ENCODE measurements at regions not wholly inside any gene's neighbourhood (a gene's known extent, or its start where the extent isn't known, plus 50 kb on each side); places are given as distances from the start of the nearest gene placed in this dataset.

- Mint-ChIP-seq H3K4me3 (ENCODE audit: unreplicated experiment) (no peak overlapping the region), H3K27me3 (ENCODE audit: unreplicated experiment) (no peaks in the 10 kb centered on the region), H3K9me3 (ENCODE audit: unreplicated experiment) (no peaks in the 10 kb centered on the region), H3K27ac (ENCODE audit: unreplicated experiment) (no peak overlapping the region), H3K4me1 (ENCODE audit: unreplicated experiment) (peaks cover 19% of the 10 kb centered on the region), H3K36me3 (ENCODE audit: unreplicated experiment) (no peaks in the 10 kb centered on the region)
- no peak for DNase-seq (ENCODE audit: extremely low spot score, unreplicated experiment)
- TF ChIP-seq CTCF (IDR thresholded peaks at IDR 0.05), result no peak
Measured at GRCh38 chr6:23180504-23181293, 611.3 kb downstream of the HDGFL1 start.

DNA sequence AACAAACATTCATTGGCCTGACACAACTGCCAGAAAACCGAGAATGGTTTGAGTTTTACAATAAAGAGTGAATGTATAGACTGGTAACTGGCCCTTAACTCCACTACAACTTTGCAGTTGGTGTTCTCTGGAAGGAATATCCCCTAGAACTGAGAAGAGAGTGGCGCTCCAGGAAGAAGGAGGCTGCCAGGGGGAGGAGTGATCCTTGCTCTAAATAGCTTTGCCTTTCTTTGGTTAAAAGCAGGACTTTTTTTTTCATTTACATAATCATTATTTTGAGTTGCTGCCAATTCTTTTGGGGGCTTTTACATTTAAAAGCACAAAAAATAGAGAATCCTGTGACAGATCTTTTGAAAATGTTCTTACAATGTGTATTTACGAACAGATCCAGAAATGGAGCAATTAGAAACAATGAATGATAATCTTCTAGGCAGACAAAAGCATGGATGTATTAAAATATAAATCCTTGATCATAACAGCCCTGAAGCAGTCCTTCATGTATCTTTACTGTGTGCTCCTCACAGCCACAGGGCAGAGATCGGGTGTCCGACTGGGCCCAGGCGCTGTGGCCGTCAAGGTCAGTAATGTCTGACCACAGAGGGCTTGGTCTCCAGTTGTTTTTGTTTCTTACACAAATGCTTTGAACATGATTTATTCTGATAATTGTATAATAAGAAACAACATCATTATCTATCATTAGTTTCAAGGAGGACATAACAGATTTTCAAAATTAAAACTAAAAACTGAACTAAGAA, 612.2 kb downstream of the HDGFL1 start:
- no peak for TF ChIP-seq CTCF (IDR thresholded peaks at IDR 0.05)
- DNase-seq (ENCODE audit: extremely low spot score, unreplicated experiment), result no peak
- Mint-ChIP-seq H3K4me1 (ENCODE audit: unreplicated experiment) (peaks cover 13% of the 10 kb centered on the region), H3K27ac (ENCODE audit: unreplicated experiment) (no peak overlapping the region), H3K27me3 (ENCODE audit: unreplicated experiment) (no peaks in the 10 kb centered on the region), H3K36me3 (ENCODE audit: unreplicated experiment) (no peaks in the 10 kb centered on the region), H3K9me3 (ENCODE audit: unreplicated experiment) (no peaks in the 10 kb centered on the region), H3K4me3 (ENCODE audit: unreplicated experiment) (no peak overlapping the region)

DNA sequence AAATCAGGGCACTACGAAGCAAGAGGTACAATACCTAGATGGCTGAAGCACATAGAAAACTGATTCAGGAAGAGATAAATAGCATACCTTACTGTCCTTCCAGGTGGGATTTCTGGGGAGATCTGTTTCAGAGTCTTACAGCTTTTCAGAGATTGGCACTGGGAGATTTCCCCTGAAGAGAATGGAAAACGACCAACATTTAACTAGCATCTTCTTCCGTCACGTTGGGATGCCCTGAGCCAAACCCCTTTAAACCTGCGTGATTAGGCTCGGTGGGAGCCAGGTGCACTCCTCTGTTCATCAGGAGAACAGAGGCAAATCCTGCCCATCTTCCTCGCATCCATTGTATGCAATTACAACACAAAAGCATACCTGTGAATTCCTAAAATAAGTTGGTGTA, 614.5 kb downstream of the HDGFL1 start:
- H3K4me1 Mint-ChIP-seq (ENCODE audit: unreplicated experiment), result peaks cover 12% of the 10 kb centered on the region
- no peak for DNase-seq (ENCODE audit: extremely low spot score, unreplicated experiment)
- H3K4me3 Mint-ChIP-seq (ENCODE audit: unreplicated experiment), result no peak overlapping the region
- H3K9me3 Mint-ChIP-seq (ENCODE audit: unreplicated experiment), result no peaks in the 10 kb centered on the region
- TF ChIP-seq CTCF (IDR thresholded peaks at IDR 0.05), result no peak
- H3K36me3 Mint-ChIP-seq (ENCODE audit: unreplicated experiment), result no peaks in the 10 kb centered on the region
- H3K27me3 Mint-ChIP-seq (ENCODE audit: unreplicated experiment), result no peaks in the 10 kb centered on the region
- no peak overlapping the region for H3K27ac Mint-ChIP-seq (ENCODE audit: unreplicated experiment)

DNA sequence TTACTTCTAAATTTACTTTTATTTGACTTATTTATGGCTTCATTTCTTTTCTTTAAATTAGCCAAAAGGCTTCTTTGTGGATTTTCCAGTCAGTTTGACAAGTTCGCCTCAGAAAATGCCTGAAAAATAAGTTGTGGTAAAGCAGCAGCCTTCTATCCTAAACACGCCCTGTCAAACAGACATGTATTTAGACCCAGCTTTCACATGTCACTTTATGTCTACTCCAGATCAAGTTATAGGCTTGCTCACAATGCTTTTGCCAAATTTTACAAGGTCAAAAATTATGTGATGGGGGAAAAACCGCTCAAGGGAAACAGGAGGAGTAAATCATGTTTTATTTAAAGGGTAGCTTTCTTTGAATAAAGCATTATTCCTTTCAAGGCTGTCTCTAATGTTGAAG, 615.0 kb downstream of the HDGFL1 start:
- Mint-ChIP-seq H3K9me3 (ENCODE audit: unreplicated experiment) (no peaks in the 10 kb centered on the region), H3K27ac (ENCODE audit: unreplicated experiment) (no peak overlapping the region), H3K27me3 (ENCODE audit: unreplicated experiment) (no peaks in the 10 kb centered on the region), H3K4me1 (ENCODE audit: unreplicated experiment) (peaks cover 12% of the 10 kb centered on the region), H3K4me3 (ENCODE audit: unreplicated experiment) (no peak overlapping the region), H3K36me3 (ENCODE audit: unreplicated experiment) (no peaks in the 10 kb centered on the region)
- TF ChIP-seq CTCF (IDR thresholded peaks at IDR 0.05), result no peak
- no peak for DNase-seq (ENCODE audit: extremely low spot score, unreplicated experiment)

DNA sequence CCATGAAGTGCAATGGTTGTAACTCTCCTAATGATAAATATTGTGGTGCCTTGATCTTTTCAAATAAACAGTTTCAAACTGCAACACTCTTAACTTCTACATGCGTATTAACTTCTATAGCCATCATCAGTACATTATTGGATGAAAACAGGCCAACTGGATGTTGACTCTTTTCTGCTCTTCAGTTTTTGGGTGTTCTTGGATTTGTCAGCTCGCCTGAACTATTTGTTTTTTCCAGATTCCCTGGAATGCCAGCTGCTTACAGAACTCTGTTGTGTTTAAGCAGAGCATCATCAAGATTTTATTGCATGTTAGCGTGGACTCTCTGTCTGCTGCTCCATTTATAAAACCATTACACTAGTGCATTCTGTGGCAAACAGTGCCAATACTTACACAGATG, 626.1 kb downstream of the HDGFL1 start:
- no peaks in the 10 kb centered on the region for H3K9me3 Mint-ChIP-seq (ENCODE audit: unreplicated experiment)
- no peak for TF ChIP-seq CTCF (IDR thresholded peaks at IDR 0.05)
- no peaks in the 10 kb centered on the region for H3K36me3 Mint-ChIP-seq (ENCODE audit: unreplicated experiment)
- H3K4me3 Mint-ChIP-seq (ENCODE audit: unreplicated experiment), result no peak overlapping the region
- no peaks in the 10 kb centered on the region for H3K27me3 Mint-ChIP-seq (ENCODE audit: unreplicated experiment)
- DNase-seq (ENCODE audit: extremely low spot score, unreplicated experiment), result no peak
- no peak overlapping the region for H3K27ac Mint-ChIP-seq (ENCODE audit: unreplicated experiment)
- H3K4me1 Mint-ChIP-seq (ENCODE audit: unreplicated experiment), result no peaks in the 10 kb centered on the region

All from osteocyte (in vitro differentiated cells).